ENCODE measurements at regions not wholly inside any gene's neighbourhood (a gene's known extent, or its start where the extent isn't known, plus 50 kb on each side); places are given as distances from the start of the nearest gene placed in this dataset.

GRCh38 chr2:4844881-4845280 lies 847.3 kb upstream of the SOX11 start:
- no peak for DNase-seq (ENCODE audit: low spot score)

GRCh38 chr2:4862031-4862430 lies 830.2 kb upstream of the SOX11 start:
- no peak for DNase-seq (ENCODE audit: low spot score)

GRCh38 chr2:4866198-4866597 lies 826.0 kb upstream of the SOX11 start:
- DNase-seq (ENCODE audit: low spot score) = no peak

- no peak for DNase-seq (ENCODE audit: low spot score)
These were observed 823.7 kb upstream of the SOX11 start for GRCh38 chr2:4868466-4868865.

- DNase-seq (ENCODE audit: low spot score) = no peak
These were observed 823.0 kb upstream of the SOX11 start for GRCh38 chr2:4869154-4869553.

- no peak for DNase-seq (ENCODE audit: low spot score)
These were observed 818.8 kb upstream of the SOX11 start for GRCh38 chr2:4873364-4873763.

- no peak for DNase-seq (ENCODE audit: low spot score)
These were observed 818.1 kb upstream of the SOX11 start for GRCh38 chr2:4873876-4874593.

GRCh38 chr2:4882421-4882820 lies 809.8 kb upstream of the SOX11 start:
- DNase-seq (ENCODE audit: low spot score) = no peak

GRCh38 chr2:4882941-4883340 lies 809.2 kb upstream of the SOX11 start:
- no peak for DNase-seq (ENCODE audit: low spot score)

- no peak for DNase-seq (ENCODE audit: low spot score)
These were observed 808.8 kb upstream of the SOX11 start for GRCh38 chr2:4883375-4883774.

- DNase-seq (ENCODE audit: low spot score) = no peak
These were observed 808.0 kb upstream of the SOX11 start for GRCh38 chr2:4884117-4884571.

GRCh38 chr2:4891394-4891793 lies 800.8 kb upstream of the SOX11 start:
- no peak for DNase-seq (ENCODE audit: low spot score)

- no peak for DNase-seq (ENCODE audit: low spot score)
These were observed 796.8 kb upstream of the SOX11 start for GRCh38 chr2:4895371-4895770.

- no peak for DNase-seq (ENCODE audit: low spot score)
These were observed 793.5 kb upstream of the SOX11 start for GRCh38 chr2:4898706-4899105.

GRCh38 chr2:4900242-4900641 lies 791.9 kb upstream of the SOX11 start:
- no peak for DNase-seq (ENCODE audit: low spot score)

GRCh38 chr2:4900861-4901770 lies 791.1 kb upstream of the SOX11 start:
- no peak for DNase-seq (ENCODE audit: low spot score)

- DNase-seq (ENCODE audit: low spot score) = no peak
These were observed 788.4 kb upstream of the SOX11 start for GRCh38 chr2:4903656-4904348.

GRCh38 chr2:4908461-4908860 lies 783.7 kb upstream of the SOX11 start:
- DNase-seq (ENCODE audit: low spot score) = no peak

- DNase-seq (ENCODE audit: low spot score) = no peak
These were observed 782.7 kb upstream of the SOX11 start for GRCh38 chr2:4909346-4910009.

GRCh38 chr2:4914036-4914435 lies 778.1 kb upstream of the SOX11 start:
- DNase-seq (ENCODE audit: low spot score) = no peak

GRCh38 chr2:4914551-4914950 lies 777.6 kb upstream of the SOX11 start:
- no peak for DNase-seq (ENCODE audit: low spot score)

GRCh38 chr2:4915357-4915756 lies 776.8 kb upstream of the SOX11 start:
- DNase-seq (ENCODE audit: low spot score) = no peak
